IPS-NIHi7 (cell line): ENCODE measurements at regions not wholly inside any gene's neighbourhood (a gene's known extent, or its start where the extent isn't known, plus 50 kb on each side); places are given as distances from the start of the nearest gene placed in this dataset.
"Not testable (repeated sequence)": the region's sequence is repeated elsewhere in the genome, so short reads cannot be mapped to it uniquely, and the experiment has no call there.

Experiments used
- DNase-seq: peaks from one replicate; pipeline ENCODE4 v3.0.0; 2012; ENCODE audit warnings: mixed read lengths; ENCODE audit errors: extremely low spot score

DNA sequence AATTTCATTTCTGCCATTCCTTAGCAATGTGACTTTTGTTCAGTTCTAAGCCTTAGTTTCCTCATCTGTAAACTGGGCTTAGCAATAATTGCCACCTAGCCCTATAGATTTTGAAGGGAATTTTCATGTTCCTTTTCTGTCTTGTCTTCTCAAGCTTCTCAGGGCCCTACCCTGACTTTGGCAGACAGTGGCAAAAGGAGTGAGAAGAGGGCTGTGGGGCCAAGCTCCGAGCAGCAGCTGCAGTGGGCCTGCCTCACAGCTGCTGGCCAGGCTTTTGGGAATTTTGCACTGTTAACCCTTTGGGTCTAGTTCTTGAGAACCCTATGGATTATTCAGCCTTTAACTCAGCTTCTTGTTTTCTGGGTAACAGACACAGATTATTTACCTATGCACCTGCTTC is 67.6 kb upstream of the IGSF1 start:
- no peak for DNase-seq

DNA sequence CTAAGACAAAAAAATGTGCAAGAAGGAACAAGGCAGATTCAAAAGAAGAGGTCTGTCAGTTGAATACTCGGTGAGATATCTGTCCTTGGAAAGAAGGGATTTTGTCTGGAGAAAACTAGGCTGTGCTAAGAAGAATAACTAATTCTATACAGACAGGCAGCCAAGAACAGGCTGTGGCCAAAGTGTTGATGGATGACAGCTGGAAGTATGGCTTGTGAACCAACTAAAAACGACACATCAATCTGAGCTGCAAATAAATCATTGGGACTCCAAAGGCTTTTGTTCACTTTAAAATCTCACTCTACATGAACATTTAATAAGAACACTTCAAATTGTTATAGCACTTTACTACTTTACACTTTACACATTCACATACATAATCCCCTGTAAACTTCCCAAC is 70.5 kb upstream of the IGSF1 start:
- no peak for DNase-seq

DNA sequence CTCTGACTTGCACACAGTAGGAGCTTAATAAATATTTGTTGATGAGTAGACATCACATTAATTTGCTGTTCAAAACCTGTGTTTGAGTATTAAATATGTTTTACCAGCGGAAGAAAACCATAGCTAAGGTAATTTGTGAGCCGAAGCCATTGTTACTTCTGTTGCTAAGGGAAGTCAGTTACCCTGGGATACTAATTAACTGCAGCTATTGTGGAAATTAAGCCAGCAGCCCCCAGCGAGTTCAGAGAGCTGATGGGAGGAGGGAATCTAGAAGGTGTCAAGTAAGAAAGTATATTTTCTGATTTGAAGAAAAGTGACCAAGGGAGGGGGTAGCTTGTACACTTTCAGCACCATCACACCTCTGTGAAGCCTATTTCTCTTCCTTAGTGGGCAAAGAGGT is 76.7 kb upstream of the IGSF1 start:
- no peak for DNase-seq

DNA sequence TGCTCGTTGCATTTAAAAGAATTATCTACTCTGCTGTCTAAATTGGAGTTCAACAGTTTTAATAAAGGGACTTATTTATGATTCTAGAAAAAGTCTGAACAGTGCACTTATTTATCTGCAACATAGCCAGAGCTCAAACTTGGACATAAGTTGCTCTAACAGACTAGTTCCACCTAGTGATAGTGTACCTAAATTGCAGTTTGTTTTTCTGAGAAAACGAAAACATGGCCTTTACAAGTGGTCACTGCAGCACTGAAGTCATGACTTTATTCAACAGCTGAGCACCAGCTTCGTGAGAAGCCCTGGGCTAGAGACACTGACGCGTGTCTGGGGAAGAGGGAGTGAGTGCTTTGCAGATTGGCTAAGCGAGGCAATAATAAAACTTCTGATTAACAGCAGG is 77.3 kb upstream of the IGSF1 start:
- DNase-seq, result peak; percentile 34

DNA sequence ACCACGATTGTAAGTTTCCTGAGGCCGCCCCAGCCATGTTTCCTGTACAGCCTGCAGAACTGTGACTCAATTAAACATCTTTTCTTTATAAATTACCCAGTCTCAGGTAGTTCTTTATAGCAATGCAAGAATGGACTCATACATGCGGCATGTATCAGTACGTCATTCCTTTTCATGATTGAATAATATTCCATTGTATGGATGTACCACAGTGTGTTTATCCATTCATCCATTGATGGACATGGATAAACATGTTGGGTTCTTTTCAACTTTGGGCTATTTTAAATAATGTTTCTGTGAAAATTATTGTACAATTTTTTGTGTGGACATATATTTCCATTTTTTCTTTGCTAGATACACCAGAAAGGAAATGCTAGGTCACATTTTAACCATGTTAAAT is 99.2 kb upstream of the IGSF1 start:
- no peak for DNase-seq

DNA sequence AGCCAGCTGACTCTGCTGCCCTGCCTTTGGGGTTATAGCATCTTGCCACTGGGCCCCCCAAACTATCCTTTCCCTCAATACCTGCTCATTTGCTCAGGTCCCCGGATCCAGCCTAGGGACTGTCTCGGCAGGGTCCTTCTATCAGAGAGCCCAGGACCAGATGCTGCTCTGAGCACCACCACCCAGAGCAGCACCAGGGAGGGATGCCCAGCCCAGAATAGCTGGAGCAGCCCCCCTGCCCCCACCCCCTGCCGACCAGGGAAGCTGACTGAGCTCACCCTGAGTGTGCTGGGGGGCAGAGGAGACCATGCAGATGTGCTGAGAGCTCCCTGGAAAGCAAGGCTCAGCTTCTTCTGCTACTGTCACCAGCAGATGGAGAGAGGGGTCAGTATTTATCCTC is 103.6 kb upstream of the IGSF1 start:
- DNase-seq, result no peak

DNA sequence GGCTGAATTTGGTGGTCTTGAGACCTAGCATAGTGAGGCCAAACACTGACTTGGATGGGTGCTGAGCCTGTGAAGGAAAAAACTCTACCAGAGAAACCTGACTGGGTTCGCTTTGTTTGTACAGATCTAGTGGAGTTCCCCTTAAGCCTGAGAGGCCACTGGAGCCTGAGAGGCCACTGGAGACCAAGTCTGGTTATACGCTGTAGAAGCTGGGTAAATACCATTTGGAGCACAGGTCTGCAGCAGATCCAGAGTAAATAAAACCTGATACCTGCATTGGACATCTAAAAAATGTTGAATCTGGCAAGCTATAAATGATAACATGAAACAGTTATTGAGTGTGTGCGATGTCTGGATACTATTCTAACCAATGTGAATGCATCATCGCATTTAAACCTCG is 104.3 kb upstream of the IGSF1 start:
- no peak for DNase-seq

DNA sequence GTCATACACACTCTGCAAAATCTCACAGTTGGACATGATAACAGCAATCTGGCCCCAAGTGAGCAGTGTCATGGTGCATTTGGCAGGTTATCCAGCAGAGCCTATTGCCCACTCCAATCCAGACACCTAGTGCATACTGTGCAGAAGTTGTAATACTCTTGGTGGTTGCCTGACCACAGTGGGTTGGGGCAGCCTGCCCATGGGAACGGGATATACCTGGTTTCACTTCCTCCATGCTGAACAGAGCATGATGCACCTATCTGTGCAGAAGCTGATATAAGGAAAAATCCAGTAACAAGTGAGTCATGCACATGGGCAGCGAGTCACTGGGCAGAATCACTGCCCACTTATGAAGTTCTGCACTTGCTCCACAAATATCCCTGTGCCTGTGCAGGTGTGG is 105.3 kb upstream of the IGSF1 start:
- no peak for DNase-seq

DNA sequence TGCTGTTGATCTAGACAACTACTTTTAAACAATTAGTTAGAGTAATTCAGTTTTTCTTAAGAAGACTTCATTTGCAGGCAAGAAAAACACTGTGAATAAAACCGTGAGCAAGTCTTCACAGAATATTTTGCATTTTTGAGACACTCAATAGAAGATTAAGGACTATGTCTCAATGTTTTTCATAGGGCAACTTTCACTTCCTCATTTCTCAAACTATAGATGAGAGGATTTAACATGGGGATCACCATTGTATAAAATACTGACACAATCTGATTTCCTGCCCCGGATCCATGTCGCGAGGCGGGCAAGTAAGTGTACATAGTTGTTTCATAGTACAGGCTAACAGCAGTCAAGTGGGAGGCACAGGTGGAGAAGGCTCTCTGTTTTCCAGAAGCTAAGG is 108.8 kb upstream of the IGSF1 start:
- DNase-seq, result no peak

DNA sequence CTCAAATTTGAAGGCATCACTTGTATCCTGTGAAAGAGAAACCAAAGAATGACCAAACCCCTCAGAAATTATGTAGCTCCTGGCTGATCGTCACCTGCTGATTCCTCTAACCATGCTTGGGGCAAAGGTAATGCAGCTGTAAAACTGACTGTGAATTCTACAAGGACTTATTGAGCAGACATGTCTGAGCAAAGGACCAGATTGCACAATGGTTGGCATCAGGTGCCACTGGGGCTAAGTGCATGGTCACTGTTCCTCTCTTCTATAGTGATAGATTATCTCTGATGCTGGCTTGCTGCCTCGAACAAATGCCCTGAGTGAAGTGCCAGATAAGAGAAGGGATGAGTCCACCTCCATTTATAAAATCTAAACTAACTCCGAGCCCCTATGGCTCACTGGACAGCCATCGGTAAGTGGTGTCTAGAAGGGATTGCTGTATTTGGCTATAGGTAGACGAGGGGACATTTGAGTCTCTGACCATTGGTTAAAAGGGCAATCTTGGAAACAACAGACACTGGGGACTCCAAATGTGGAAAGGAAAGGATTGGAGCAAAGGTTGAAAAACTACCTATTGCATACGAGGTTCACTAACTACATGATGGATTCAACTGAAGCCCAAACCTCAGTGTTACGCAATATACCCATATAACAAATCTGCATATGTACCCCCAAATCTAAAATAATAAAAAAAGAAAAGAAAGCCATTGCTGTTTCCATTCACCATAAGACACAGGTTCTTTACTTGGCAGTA is 110.7 kb upstream of the IGSF1 start:
- DNase-seq, result no peak

DNA sequence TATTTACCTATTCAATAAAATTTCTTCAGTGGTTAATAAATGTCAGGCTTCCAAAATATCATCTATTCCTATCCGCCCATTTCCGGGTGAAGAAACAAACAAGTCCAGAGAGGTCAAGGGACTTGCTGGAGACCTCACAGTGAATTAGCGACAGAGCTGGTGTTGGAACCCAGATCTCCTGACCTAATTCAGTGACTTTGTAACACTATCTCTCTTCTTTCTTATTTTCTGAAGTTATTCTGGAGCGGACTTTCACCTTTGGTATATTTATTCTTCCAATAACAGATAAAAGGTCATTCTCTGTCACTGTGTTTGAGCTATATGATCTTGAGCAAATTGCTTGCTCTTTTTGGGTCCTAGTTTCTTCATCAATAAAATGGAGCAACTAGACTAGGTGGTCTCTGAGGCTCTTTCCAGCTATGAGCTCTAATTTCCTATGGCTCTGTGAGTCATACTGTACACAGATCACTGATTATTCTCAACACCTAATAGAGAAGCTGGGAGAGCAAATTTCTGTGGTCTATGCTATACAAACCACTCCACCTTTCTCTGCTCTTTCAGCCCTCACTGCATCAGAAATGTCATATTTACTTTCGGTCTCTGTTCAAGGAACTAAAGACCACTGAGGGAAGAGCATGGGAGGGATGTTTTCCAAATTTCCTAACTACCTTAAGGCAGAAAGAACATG is 113.2 kb upstream of the IGSF1 start:
- no peak for DNase-seq

DNA sequence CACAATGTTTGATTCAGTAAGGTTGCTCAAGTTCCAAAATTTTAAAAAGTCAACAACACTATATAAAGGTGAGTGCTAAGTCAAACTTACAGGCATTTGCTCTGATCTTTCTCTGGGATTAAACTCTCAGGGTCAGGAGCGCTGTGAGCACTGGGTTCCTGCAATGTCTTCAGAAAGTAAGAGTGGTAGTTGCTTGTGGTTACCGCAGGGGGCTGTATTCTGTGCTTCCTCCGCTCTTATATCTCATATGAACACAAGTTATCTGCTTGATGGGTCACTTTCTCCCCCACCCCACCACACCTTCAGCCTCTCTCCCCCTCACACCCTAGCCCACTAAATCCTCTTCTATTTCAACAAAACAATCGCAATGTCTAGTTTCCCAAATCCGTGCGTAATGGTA is 116.4 kb upstream of the IGSF1 start:
- DNase-seq, result peak; percentile 36

DNA sequence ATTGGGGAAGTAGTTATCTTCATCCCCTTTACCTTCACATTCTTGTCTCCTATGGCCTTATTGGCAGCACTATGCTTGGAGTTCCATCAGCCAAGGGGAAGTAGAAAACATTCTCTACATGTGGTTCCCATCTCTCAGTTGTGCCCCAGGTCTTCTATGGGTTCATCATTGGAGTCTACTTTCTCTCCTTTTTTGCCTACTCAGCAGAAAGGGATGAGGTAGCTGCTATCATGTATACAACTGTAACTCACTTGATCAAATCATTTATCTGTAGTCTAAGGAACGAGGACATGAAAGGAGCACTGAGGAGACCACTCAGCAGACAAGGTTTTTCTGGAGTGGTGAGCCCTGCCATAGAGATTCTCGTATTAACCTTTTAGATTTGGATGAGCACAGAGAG is 119.0 kb upstream of the OR13H1 start:
- DNase-seq, result no peak

DNA sequence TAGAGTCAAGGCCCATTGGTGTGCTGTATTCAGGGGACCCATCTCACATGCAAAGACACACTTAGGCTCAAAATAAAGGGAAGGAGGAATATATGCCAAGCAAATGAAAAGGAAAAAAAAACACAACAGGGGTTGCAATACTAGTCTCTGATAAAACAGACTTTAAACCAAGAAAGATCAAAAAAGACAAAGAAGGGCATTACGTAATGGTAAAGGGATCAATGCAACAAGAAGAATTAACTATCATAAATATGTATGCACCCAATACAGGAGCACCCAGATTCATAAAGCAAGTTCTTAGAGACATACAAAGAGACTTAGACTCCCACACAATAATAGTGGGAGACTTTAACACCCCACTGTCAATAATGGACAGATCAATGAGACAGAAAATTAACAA is 113.4 kb upstream of the OR13H1 start:
- not testable (repeated sequence) for DNase-seq

DNA sequence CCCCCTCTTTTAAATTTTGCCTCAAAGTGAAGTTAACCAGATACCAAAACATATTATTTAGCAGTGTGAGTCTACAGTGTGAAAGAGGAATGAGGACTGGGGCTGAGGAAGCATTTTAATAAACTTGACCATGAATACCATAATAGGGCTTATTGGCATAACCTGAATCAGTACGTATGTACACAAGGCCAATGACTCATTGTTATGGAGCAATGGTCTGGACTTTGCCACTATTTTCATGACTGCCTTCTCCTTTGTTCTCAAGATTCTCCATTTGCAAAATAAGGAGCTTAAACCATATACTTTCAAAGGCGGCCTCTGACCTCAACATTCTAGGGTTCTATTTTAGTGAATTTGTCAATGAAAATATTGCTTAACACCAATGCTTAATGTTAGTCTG is 102.8 kb upstream of the OR13H1 start:
- DNase-seq, result no peak

DNA sequence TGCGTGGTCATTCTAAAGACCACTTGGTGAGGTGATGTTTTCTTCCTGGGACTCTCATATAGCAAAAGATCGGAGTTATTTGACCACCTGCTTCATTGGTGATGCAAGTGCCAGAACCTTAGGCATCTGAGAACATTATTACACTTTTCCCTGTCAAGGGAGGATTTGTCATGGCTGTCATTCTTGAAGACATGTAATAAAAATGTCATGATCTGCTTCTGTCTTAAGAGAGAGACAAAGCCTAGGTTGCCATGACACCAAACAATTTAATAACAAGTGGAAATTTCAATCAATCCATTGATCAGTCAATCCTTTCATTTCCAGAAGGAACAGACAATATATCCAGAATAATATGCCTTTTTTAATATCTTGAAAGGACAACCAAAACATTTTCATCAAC is 97.9 kb upstream of the OR13H1 start:
- DNase-seq, result no peak

DNA sequence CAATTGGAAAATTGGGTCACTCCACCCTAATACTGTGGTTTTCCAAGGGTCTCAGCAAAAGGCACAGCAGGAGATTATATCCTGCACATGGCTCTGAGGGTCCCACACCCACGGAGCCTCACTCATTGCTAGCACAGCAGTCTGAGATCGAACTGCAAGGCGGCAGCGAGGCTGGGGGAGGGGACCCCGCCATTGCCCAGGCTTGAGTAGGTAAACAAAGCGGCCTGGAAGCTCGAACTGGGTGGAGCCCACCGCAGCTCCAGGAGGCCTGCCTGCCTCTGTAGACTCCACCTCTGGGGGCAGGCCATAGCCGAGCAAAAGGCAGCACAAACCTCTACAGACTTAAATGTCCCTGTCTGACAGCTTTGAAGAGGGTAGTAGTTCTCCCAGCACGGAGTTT is 82.0 kb upstream of the OR13H1 start:
- DNase-seq, result not testable (repeated sequence)

DNA sequence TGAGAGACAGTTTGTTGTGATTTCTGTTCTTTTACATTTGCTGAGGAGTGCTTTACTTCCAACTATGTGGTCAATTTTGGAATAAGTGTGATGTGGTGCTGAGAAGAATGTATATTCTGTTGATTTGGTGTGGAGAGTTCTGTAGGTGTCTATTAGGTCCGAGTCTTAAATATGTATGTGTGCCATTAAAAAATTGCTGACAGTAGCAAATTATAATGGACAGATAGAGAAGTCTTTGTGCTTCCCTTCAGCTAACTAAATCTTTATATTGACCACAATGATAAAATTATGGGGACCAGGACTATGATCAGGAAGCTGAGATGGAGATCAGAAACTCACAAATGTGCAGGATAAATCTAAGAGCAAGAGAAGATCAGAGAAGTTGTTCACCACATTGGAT is 70.1 kb upstream of the OR13H1 start:
- DNase-seq, result not testable (repeated sequence)

DNA sequence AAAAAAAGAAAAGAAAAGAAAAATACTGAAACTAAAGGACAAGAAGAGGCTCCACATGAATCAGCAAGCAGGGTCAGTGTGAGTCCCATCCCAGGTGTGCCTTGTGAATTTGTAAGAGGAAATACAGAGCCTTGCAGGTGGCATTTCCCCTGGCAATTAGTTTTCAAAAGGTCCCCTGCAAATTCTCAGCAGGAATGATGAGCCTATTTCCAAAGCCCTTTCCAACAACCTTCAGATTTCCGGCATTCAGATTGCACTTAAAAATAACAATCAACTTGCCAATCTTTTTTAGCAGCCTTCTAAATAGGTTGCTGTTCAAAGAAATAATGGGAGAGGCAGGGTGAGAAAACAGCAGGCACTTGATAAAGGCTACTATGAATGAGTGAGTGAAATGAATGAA is 66.4 kb upstream of the OR13H1 start:
- peak; percentile 60 for DNase-seq
